ENCODE measurements at regions not wholly inside any gene's neighbourhood (a gene's known extent, or its start where the extent isn't known, plus 50 kb on each side); places are given as distances from the start of the nearest gene placed in this dataset.

- no peak overlapping the region for H4K5ac ChIP-seq (ENCODE audit: insufficient read length, low read depth, low read length)
- no peak overlapping the region for H2BK12ac ChIP-seq (ENCODE audit: insufficient read length, low read depth, low read length)
- no peaks in the 10 kb centered on the region for H3K79me1 ChIP-seq (ENCODE audit: insufficient read depth, low read depth, low read length, poor library complexity, severe bottlenecking)
- no peak overlapping the region for H3K23ac ChIP-seq (ENCODE audit: insufficient read length, low read depth, low read length)
- no peaks in the 10 kb centered on the region for H4K20me1 ChIP-seq (ENCODE audit: control insufficient read depth, insufficient read depth, insufficient read length)
- no CpG with 5 or more reads among the region's 10 CpGs for WGBS (ENCODE audit: extremely low coverage, insufficient read length, low lambda C conversion rate)
- H2AK5ac ChIP-seq (ENCODE audit: insufficient read length, low read length), result no peak overlapping the region
- no peak overlapping the region for H2BK5ac ChIP-seq (ENCODE audit: insufficient read length, low read length)
- no peak overlapping the region for H3K14ac ChIP-seq (ENCODE audit: insufficient read depth, low read length)
- no peak overlapping the region for H3K9ac ChIP-seq (ENCODE audit: extremely low read depth, insufficient read length, low read length)
- no peak overlapping the region for H3K27ac ChIP-seq (ENCODE audit: insufficient read length, low read depth, low read length)
- no peak overlapping the region for H2BK120ac ChIP-seq (ENCODE audit: low read depth, low read length, poor library complexity, severe bottlenecking)
- no peaks in the 10 kb centered on the region for H3K79me2 ChIP-seq (ENCODE audit: insufficient read depth, low read length)
- no peak overlapping the region for H4K8ac ChIP-seq (replicated peaks; ENCODE audit: insufficient read length, low read depth, low read length)
- Mint-ChIP-seq H3K4me3 (no peak overlapping the region), H3K27me3 (ENCODE audit: low read depth) (peaks cover 2% of the 10 kb centered on the region), H3K27ac (no peak overlapping the region), H3K4me1 (peaks cover 13 to 24% of the 10 kb centered on the region in 2 experiments), H3K36me3 (ENCODE audit: insufficient read depth in 1 of 3, low read depth in 3 of 3) (peaks cover 0 to 1% (median 0%) of the 10 kb centered on the region in 3 experiments; a peak in 1 of 7 replicates), H3K9me3 (no peaks in the 10 kb centered on the region; a peak in 2 of 5 replicates)
- H3K27me3 ChIP-seq (ENCODE audit: insufficient read depth, low read length), result no peaks in the 10 kb centered on the region; the same call in 1 of the 2 replicates
- no peak overlapping the region for H3K56ac ChIP-seq (ENCODE audit: insufficient read length, low read depth, low read length)
- no peak overlapping the region for H3T11ph ChIP-seq (ENCODE audit: low read length)
- H2BK20ac ChIP-seq (ENCODE audit: low read depth, low read length, poor library complexity, severe bottlenecking), result no peak overlapping the region
- DNase-seq, result no peak
- TF ChIP-seq CTCF (conservative IDR thresholded peaks at IDR 0.05), result no peak
- H3K4me2 ChIP-seq (ENCODE audit: insufficient read depth, insufficient read length, low read length), result no peak overlapping the region
- H3K23me2 ChIP-seq (ENCODE audit: insufficient read length, low read depth, low read length, poor library complexity, severe bottlenecking), result no peaks in the 10 kb centered on the region
- H2BK15ac ChIP-seq (ENCODE audit: low read depth, low read length), result no peak overlapping the region
- H3K18ac ChIP-seq (ENCODE audit: insufficient read length, low read depth, low read length), result no peak overlapping the region
- H3K9me3 ChIP-seq (ENCODE audit: control insufficient read depth, low read depth, low read length), result no peaks in the 10 kb centered on the region
- no peak overlapping the region for H4K91ac ChIP-seq (ENCODE audit: insufficient read length, low read depth, low read length)
- no peak overlapping the region for H3K4ac ChIP-seq (ENCODE audit: low read depth, low read length)
- no peaks in the 10 kb centered on the region for H3K4me1 ChIP-seq (ENCODE audit: insufficient read depth, low read length)
- no peak overlapping the region for H2AFZ ChIP-seq (ENCODE audit: low read length)
These were observed 58.7 kb upstream of the SLC66A3 start for GRCh38 chr2:11096591-11096990.
